ENCODE measurements at regions not wholly inside any gene's neighbourhood (a gene's known extent, or its start where the extent isn't known, plus 50 kb on each side); places are given as distances from the start of the nearest gene placed in this dataset.

GRCh38 chr21:20685475-20685874, 312.7 kb upstream of the NCAM2 start:
- TF ChIP-seq CTCF (IDR thresholded peaks at IDR 0.05): no peak
- 75 to 86% methylated on average over 1 of the region's 1 CpG for WGBS, 2 donors
- peaks cover 0 to 11% (median 0%) of the 10 kb centered on the region in 11 donors for H3K9me3 ChIP-seq
- DNase-seq: no peak
- ATAC-seq: no peak
- no peak overlapping the region for H3K27ac ChIP-seq
- no peaks in the 10 kb centered on the region for H3K4me1 ChIP-seq
- no peaks in the 10 kb centered on the region for H3K27me3 ChIP-seq
- H3K36me3 ChIP-seq: no peaks in the 10 kb centered on the region
- intact Hi-C loops (cut with DNase I): no loop called here
- no peak overlapping the region for H3K4me3 ChIP-seq

- intact Hi-C loops (cut with DNase I): no loop called here
- Histone ChIP-seq H3K9me3 (peaks cover 0 to 14% (median 0%) of the 10 kb centered on the region in 11 donors), H3K27me3 (no peaks in the 10 kb centered on the region), H3K36me3 (no peaks in the 10 kb centered on the region), H3K4me1 (no peaks in the 10 kb centered on the region), H3K4me3 (no peak overlapping the region), H3K27ac (no peak overlapping the region)
- ATAC-seq: no peak
- no peak for DNase-seq
- WGBS, 2 donors: 75 to 90% methylated on average over 1 of the region's 1 CpG
- TF ChIP-seq CTCF (IDR thresholded peaks at IDR 0.05): no peak
These were observed 299.6 kb upstream of the NCAM2 start for GRCh38 chr21:20698585-20698984.

GRCh38 chr21:20701235-20701634, 297.0 kb upstream of the NCAM2 start:
- DNase-seq: no peak
- no peaks in the 10 kb centered on the region for H3K36me3 ChIP-seq
- H3K27me3 ChIP-seq: no peaks in the 10 kb centered on the region
- no peak overlapping the region for H3K27ac ChIP-seq
- H3K4me3 ChIP-seq: no peak overlapping the region
- no peak for ATAC-seq
- intact Hi-C loops (cut with DNase I): no loop called here
- H3K4me1 ChIP-seq: no peaks in the 10 kb centered on the region
- WGBS, 2 donors: 82 to 92% methylated on average over 6 of the region's 6 CpGs
- H3K9me3 ChIP-seq: peaks cover 0 to 16% (median 0%) of the 10 kb centered on the region in 11 donors
- no peak for TF ChIP-seq CTCF (IDR thresholded peaks at IDR 0.05)

GRCh38 chr21:20703112-20703767, 295.0 kb upstream of the NCAM2 start:
- ATAC-seq (no peak), DNase-seq (no peak)
- no peak overlapping the region for H3K27ac ChIP-seq
- H3K27me3 ChIP-seq: no peaks in the 10 kb centered on the region
- H3K36me3 ChIP-seq: no peaks in the 10 kb centered on the region
- no peaks in the 10 kb centered on the region for H3K4me1 ChIP-seq
- WGBS, 2 donors: 74 to 80% methylated on average over 4 of the region's 4 CpGs
- H3K4me3 ChIP-seq: no peak overlapping the region
- intact Hi-C loops (cut with DNase I): no loop called here
- H3K9me3 ChIP-seq: peaks cover 0 to 15% (median 0%) of the 10 kb centered on the region in 11 donors
- TF ChIP-seq CTCF (IDR thresholded peaks at IDR 0.05): no peak
